A549 (cell line): ENCODE measurements at regions not wholly inside any gene's neighbourhood (a gene's known extent, or its start where the extent isn't known, plus 50 kb on each side); places are given as distances from the start of the nearest gene placed in this dataset.

Source experiments
- ATAC-seq, 2 experiments: fragments of 200-7000 bp in 1 of 2; fragments of >200 bp in 1 of 2; cut with Nextera tagmentation in 1 of 2; cut with Tn5 transposase in 1 of 2; 3 replicates each; pipeline versions ENCODE4 v1.8.0 to v1.9.1; 2018 to 2020; ENCODE audit warnings: mild to moderate bottlenecking in 1 of 2, moderate library complexity in 1 of 2
- CTCF ChIA-PET: fragments of 300-600 bp; sonication (Branson Sonifier 250); formaldehyde crosslinking; extraction: SDS; loops from one replicate; lab custom pipeline; 2021; ENCODE audit warnings: antibody characterized with exemption, inconsistent platforms; lab: Yijun Ruan, JAX
- POLR2A ChIA-PET: fragments of 350-600 bp; formaldehyde crosslinking; extraction: SDS; loops from one replicate; lab custom pipeline; 2021; ENCODE audit warnings: antibody characterized with exemption, inconsistent platforms; lab: Yijun Ruan, JAX
- DNase-seq, 2 experiments: peaks; one replicate each; pipeline versions ENCODE4 v3.0.0 to v3.0.0-alpha.2; 2011 to 2016; ENCODE audit warnings: low read depth in 1 of 2, low spot score in 1 of 2
- FAIRE-seq: peaks from 2 replicates; lab custom pipeline; 2011; peaks lifted over from hg19 to GRCh38; lab: Jason Lieb, UNC
- H3K27ac ChIP-seq, 2 experiments: fragments of >200 bp; sonication (Bioruptor Twin); formaldehyde crosslinking; 3 replicates each; pipeline ENCODE4 v1.5.1; 2016 to 2017
- H3K4me1 ChIP-seq: fragments of >200 bp; sonication (Bioruptor Twin); formaldehyde crosslinking; 3 replicates; pipeline ENCODE4 v1.6.1; 2016
- H3K4me2 ChIP-seq: fragments of >200 bp; sonication (Bioruptor Twin); formaldehyde crosslinking; 3 replicates; pipeline ENCODE4 v1.6.1; 2016
- H3K4me3 ChIP-seq: fragments of >200 bp; sonication (Bioruptor Twin); formaldehyde crosslinking; 3 replicates; pipeline ENCODE4 v1.5.1; 2016
- H3K9me3 ChIP-seq: fragments of >200 bp; sonication (Bioruptor Twin); formaldehyde crosslinking; 3 replicates; pipeline ENCODE4 v1.6.1; 2016
- ATOH8 ChIP-seq: fragments of 250-450 bp; sonication (Bioruptor Pico); IDR thresholded peaks from 2 replicates; pipeline ENCODE4 v1.5.0; 2020; ENCODE audit warnings: low read depth, mild to moderate bottlenecking, moderate library complexity
- CBX2 ChIP-seq: fragments of 200-600 bp; sonication (generic); IDR thresholded peaks from 2 replicates; pipeline ENCODE4 v1.6.1; 2016; ENCODE audit warnings: low read depth, mild to moderate bottlenecking, borderline replicate concordance
- CEBPB ChIP-seq, 2 experiments: fragments of >200 bp in 1 of 2; sonication (Bioruptor Twin) in 1 of 2; formaldehyde crosslinking in 1 of 2; IDR thresholded peaks; 2 replicates each; pipeline ENCODE4 v1.6.1; 2012 to 2016
- CHD4 ChIP-seq: fragments of 200-600 bp; sonication (generic); IDR thresholded peaks from 2 replicates; pipeline ENCODE4 v1.6.1; 2016; ENCODE audit warnings: antibody characterized with exemption, mild to moderate bottlenecking, borderline replicate concordance
- EHF ChIP-seq: fragments of 250-450 bp; sonication (Bioruptor Pico); IDR thresholded peaks from 2 replicates; pipeline ENCODE4 v1.5.0; 2020; ENCODE audit warnings: mild to moderate bottlenecking
- ESRRA ChIP-seq: fragments of 150-350 bp; IDR thresholded peaks from 2 replicates; pipeline ENCODE4 v1.6.1; 2014; ENCODE audit warnings: mild to moderate bottlenecking, low read length, borderline replicate concordance
- HES2 ChIP-seq: fragments of >200 bp; sonication (Bioruptor Twin); formaldehyde crosslinking; IDR thresholded peaks from 2 replicates; pipeline ENCODE4 v1.6.1; 2016
- HOXA7 ChIP-seq: fragments of 250-450 bp; sonication (Bioruptor Pico); IDR thresholded peaks from 2 replicates; pipeline ENCODE4 v1.5.0; 2020; ENCODE audit warnings: mild to moderate bottlenecking, moderate library complexity
- HOXB5 ChIP-seq: fragments of 250-450 bp; sonication (Bioruptor Pico); IDR thresholded peaks from 2 replicates; pipeline ENCODE4 v1.5.0; 2020; ENCODE audit warnings: mild to moderate bottlenecking, moderate library complexity
- MAFK ChIP-seq: fragments of 450-650 bp; IDR thresholded peaks from 2 replicates; pipeline ENCODE4 v1.6.1; 2014; ENCODE audit not compliant: partially characterized antibody
- MAX ChIP-seq: IDR thresholded peaks from 2 replicates; pipeline ENCODE4 v1.6.1; 2012
- NFE2L2 ChIP-seq: fragments of 150-350 bp; conservative IDR thresholded peaks from 2 replicates; pipeline ENCODE4 v1.6.1; 2014; ENCODE audit warnings: low read length
- NR3C1 ChIP-seq: fragments of >200 bp; sonication (Bioruptor Twin); formaldehyde crosslinking; IDR thresholded peaks from 3 replicates; pipeline ENCODE4 v1.6.1; 2017
- RAD21 ChIP-seq, 2 experiments: fragments of >200 bp in 1 of 2; sonication (Bioruptor Twin) in 1 of 2; formaldehyde crosslinking in 1 of 2; IDR thresholded peaks in 1 of 2; conservative IDR thresholded peaks in 1 of 2; 2 replicates in 1 of 2; 3 replicates in 1 of 2; pipeline ENCODE4 v1.6.1; 2012 to 2018; ENCODE audit warnings: inconsistent platforms in 1 of 2
- RARB ChIP-seq: fragments of 250-450 bp; sonication (Bioruptor Pico); IDR thresholded peaks from 2 replicates; pipeline ENCODE4 v1.8.0; 2021; ENCODE audit warnings: mild to moderate bottlenecking, moderate library complexity
- RFX5 ChIP-seq: fragments of 450-650 bp; IDR thresholded peaks from 2 replicates; pipeline ENCODE4 v1.7.1; 2014; ENCODE audit warnings: antibody characterized with exemption, mild to moderate bottlenecking, moderate library complexity
- RNF2 ChIP-seq: fragments of 200-600 bp; sonication (generic); IDR thresholded peaks from 2 replicates; pipeline ENCODE4 v1.6.1; 2016; ENCODE audit warnings: low read depth, mild to moderate bottlenecking, antibody characterized with exemption, moderate library complexity, borderline replicate concordance
- SREBF2 ChIP-seq: fragments of 450-650 bp; IDR thresholded peaks from 2 replicates; pipeline ENCODE4 v1.6.1; 2014; ENCODE audit warnings: mild to moderate bottlenecking, moderate library complexity
- TP53 ChIP-seq: fragments of 250-450 bp; sonication (Bioruptor Pico); IDR thresholded peaks from 2 replicates; pipeline ENCODE4 v1.5.0; 2021; ENCODE audit warnings: mild to moderate bottlenecking, moderate library complexity
- USF2 ChIP-seq: fragments of 450-650 bp; IDR thresholded peaks from 2 replicates; pipeline ENCODE4 v1.6.1; 2014; ENCODE audit warnings: antibody characterized with exemption
- ZFP36 ChIP-seq: fragments of 450-650 bp; IDR thresholded peaks from 2 replicates; pipeline ENCODE4 v1.6.1; 2014; ENCODE audit warnings: borderline replicate concordance; ENCODE audit not compliant: partially characterized antibody
- ZSCAN20 ChIP-seq: fragments of 250-450 bp; sonication (Bioruptor Pico); IDR thresholded peaks from 2 replicates; pipeline ENCODE4 v1.8.0; 2022; ENCODE audit warnings: mild to moderate bottlenecking, moderate library complexity
- WGBS: methylation state at CpG from one replicate; pipeline ENCODE4 v1.1.6; 2017; ENCODE audit errors: missing lambda C conversion rate; 5-methylcytosine and 5-hydroxymethylcytosine counted together

- DNase-seq (no peak), ATAC-seq (no peak), FAIRE-seq (no peak)
- H3K9me3 ChIP-seq: no peaks in the 10 kb centered on the region
- WGBS: 90% methylated on average over 8 of the region's 8 CpGs
- ChIA-PET POLR2A (interaction anchor here (0.7 kb wide), 1 partner anchor 19 kb away, joined by 3 read pairs; no protein-coding TSS in a partner anchor), CTCF (interaction anchor here (1.3 to 1.7 kb wide), 2 partner anchors 10 to 26 kb away, joined by 5 read pairs; no protein-coding TSS in a partner anchor)
- H3K4me2 ChIP-seq: no peak overlapping the region
- H3K4me1 ChIP-seq: peaks cover 15% of the 10 kb centered on the region
- peak overlapping the region in 1 of 2 experiments; percentile 20; a peak in 1 of 6 replicates for H3K27ac ChIP-seq
- TF ChIP-seq USF2 (no peak), CBX2 (no peak), RFX5 (no peak), ZSCAN20 (CRISPR knock-in tag) (no peak), EHF (CRISPR knock-in tag) (no peak), RAD21 (conservative IDR thresholded peaks at IDR 0.05 in 1 of 2, IDR thresholded peaks at IDR 0.05 in 1 of 2) (no peak), NR3C1 (no peak)
- H3K4me3 ChIP-seq: no peak overlapping the region
Observed at GRCh38 chr1:228871314-228872061, 136.2 kb downstream of the RHOU start.

GRCh38 chr1:228872080-228872479 lies 136.8 kb downstream of the RHOU start:
- CTCF ChIA-PET: interaction anchor here (0.6 to 1.7 kb wide), 2 partner anchors 27 to 332 kb away, joined by 4 to 5 read pairs; no protein-coding TSS in a partner anchor
- POLR2A ChIA-PET: no interaction called here
- no peak for DNase-seq
- ATAC-seq: no peak
- no peak for FAIRE-seq
- Histone ChIP-seq H3K9me3 (no peaks in the 10 kb centered on the region), H3K27ac (no peak overlapping the region), H3K4me1 (peaks cover 9% of the 10 kb centered on the region), H3K4me3 (no peak overlapping the region), H3K4me2 (no peak overlapping the region)
- TF ChIP-seq TP53 (CRISPR knock-in tag): no peak
- no peak for TF ChIP-seq HOXA7 (CRISPR knock-in tag)
- no peak for TF ChIP-seq MAX
- TF ChIP-seq HOXB5 (CRISPR knock-in tag): no peak
- no peak for TF ChIP-seq RARB (CRISPR knock-in tag)
- TF ChIP-seq CEBPB (IDR thresholded peaks at IDR 0.05): no peak
- no peak for TF ChIP-seq NFE2L2
- no peak for TF ChIP-seq ZFP36
- TF ChIP-seq HES2: no peak
- TF ChIP-seq CHD4: no peak
- TF ChIP-seq USF2: no peak
- no peak for TF ChIP-seq SREBF2
- TF ChIP-seq ESRRA: no peak
- TF ChIP-seq MAFK: no peak
- TF ChIP-seq ATOH8: no peak
- TF ChIP-seq RNF2: no peak
- 88% methylated on average over 7 of the region's 7 CpGs for WGBS
